Right lobe of liver (tissue), 6 donors: ENCODE measurements at regions not wholly inside any gene's neighbourhood (a gene's known extent, or its start where the extent isn't known, plus 50 kb on each side); places are given as distances from the start of the nearest gene placed in this dataset.

Experiments
- ATAC-seq, 4 donors: fragments of 200-7000 bp; cut with Tn5 transposase; one replicate each; pipeline ENCODE4 v1.9.1; 2020; ENCODE audit warnings: mild to moderate bottlenecking in 4 of 4, moderate library complexity in 4 of 4
- DNase-seq, 3 donors: peaks; one replicate each; pipeline ENCODE4 v3.0.0-alpha.2; 2020
- H3K27ac ChIP-seq, 3 donors: fragments of 200-600 bp; one replicate each; pipeline ENCODE4 v1.8.0; 2022
- H3K27me3 ChIP-seq, 2 donors: fragments of 200-600 bp; one replicate each; pipeline ENCODE4 v1.8.0; 2022
- H3K36me3 ChIP-seq, 4 donors: fragments of 200-600 bp; sonication (generic) in 1 of 4; one replicate each; pipeline versions ENCODE4 v1.5.1 to v1.8.0; 2017 to 2022; ENCODE audit warnings: control low read depth in 1 of 4
- H3K4me1 ChIP-seq, 4 donors: fragments of 200-600 bp; sonication (generic) in 1 of 4; one replicate each; pipeline versions ENCODE4 v1.5.1 to v1.8.0; 2017 to 2022; ENCODE audit warnings: control low read depth in 1 of 4
- H3K4me3 ChIP-seq, 3 donors: fragments of 200-600 bp; one replicate each; pipeline ENCODE4 v1.8.0; 2022
- H3K9me3 ChIP-seq, 4 donors: fragments of 200-600 bp; sonication (generic) in 1 of 4; one replicate each; pipeline versions ENCODE4 v1.5.1 to v1.8.0; 2017 to 2022; ENCODE audit warnings: control low read depth in 1 of 4
- CTCF ChIP-seq, 4 donors: fragments of 200-600 bp in 3 of 4; fragments of 450-650 bp in 1 of 4; IDR thresholded peaks; one replicate each; pipeline versions ENCODE4 v1.5.1 to v1.8.0; 2016 to 2022; ENCODE audit warnings: antibody characterized with exemption in 4 of 4, mild to moderate bottlenecking in 2 of 4
- POLR2A ChIP-seq: fragments of 450-650 bp; IDR thresholded peaks from one replicate; pipeline ENCODE4 v1.6.1; 2017; ENCODE audit warnings: antibody characterized with exemption, mild to moderate bottlenecking
- WGBS: methylation state at CpG from one replicate; pipeline ENCODE4 v1.1.6; 2018; ENCODE audit warnings: low coverage, low lambda C conversion rate; ENCODE audit not compliant: insufficient coverage; ENCODE audit errors: missing lambda C conversion rate; 5-methylcytosine and 5-hydroxymethylcytosine counted together
- intact Hi-C, 2 donors: fragments of 100-400 bp; cut with DNase I; formaldehyde crosslinking; loops; one replicate each; pipeline versions ENCODE4 v1.11.2 to v1.14.1; 2022
- donor health status: DM: no; HTN: yes; CAD: no.
- donor health status: DM: no; HTN: no; CAD: no.
- donor health status: DM: no; HTN: no; CAD: no.
- donor health status: DM: no; HTN: yes; CAD: no.
- donor health status: DM: no; HTN: yes; CAD: no.

DNA sequence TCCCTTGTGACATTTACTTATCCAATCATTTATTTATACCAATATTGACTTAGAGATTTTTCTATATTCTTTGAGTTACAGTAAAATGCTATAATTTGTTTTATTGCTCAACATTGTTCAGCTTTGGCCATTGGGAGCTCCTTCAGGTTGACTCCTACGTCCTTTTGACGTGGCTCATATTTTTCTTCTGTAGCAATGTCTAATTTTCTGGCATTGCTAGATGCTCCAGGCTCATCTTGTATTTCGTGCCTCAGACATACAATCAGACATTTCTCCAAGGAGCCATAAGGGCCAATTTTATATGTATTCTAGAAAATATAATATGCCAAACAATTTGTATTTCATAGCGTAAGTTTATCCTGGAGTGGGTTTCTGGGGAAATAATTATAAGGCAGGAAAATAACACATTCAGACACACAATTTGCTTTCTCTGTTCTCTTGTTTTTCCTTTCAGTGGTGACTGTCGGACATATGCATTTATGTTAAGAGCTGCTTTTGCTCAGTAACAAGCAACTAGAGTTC, 355.1 kb upstream of the MON1B start:
- H3K9me3 ChIP-seq, result no peaks in the 10 kb centered on the region
- H3K27me3 ChIP-seq, result no peaks in the 10 kb centered on the region
- ATAC-seq (no peak), DNase-seq (no peak)
- H3K27ac ChIP-seq, result no peak overlapping the region
- H3K4me1 ChIP-seq, result no peaks in the 10 kb centered on the region
- no peaks in the 10 kb centered on the region for H3K36me3 ChIP-seq
- H3K4me3 ChIP-seq, result no peak overlapping the region
- intact Hi-C loops, result no loop called here
- no peak for TF ChIP-seq CTCF (IDR thresholded peaks at IDR 0.05)
- TF ChIP-seq POLR2A, result no peak
- WGBS, result 59% methylated on average over 5 of the region's 5 CpGs

GRCh38 chr16:76837872-76838271, 353.1 kb upstream of the MON1B start:
- WGBS, result 75% methylated on average over 4 of the region's 5 CpGs
- no peak for TF ChIP-seq POLR2A
- no peak for TF ChIP-seq CTCF (IDR thresholded peaks at IDR 0.05)
- no peaks in the 10 kb centered on the region for H3K27me3 ChIP-seq
- DNase-seq (no peak), ATAC-seq (no peak)
- H3K9me3 ChIP-seq, result no peaks in the 10 kb centered on the region
- intact Hi-C loops, result no loop called here
- H3K4me1 ChIP-seq, result no peaks in the 10 kb centered on the region
- H3K4me3 ChIP-seq, result no peak overlapping the region
- no peak overlapping the region for H3K27ac ChIP-seq
- no peaks in the 10 kb centered on the region for H3K36me3 ChIP-seq

DNA sequence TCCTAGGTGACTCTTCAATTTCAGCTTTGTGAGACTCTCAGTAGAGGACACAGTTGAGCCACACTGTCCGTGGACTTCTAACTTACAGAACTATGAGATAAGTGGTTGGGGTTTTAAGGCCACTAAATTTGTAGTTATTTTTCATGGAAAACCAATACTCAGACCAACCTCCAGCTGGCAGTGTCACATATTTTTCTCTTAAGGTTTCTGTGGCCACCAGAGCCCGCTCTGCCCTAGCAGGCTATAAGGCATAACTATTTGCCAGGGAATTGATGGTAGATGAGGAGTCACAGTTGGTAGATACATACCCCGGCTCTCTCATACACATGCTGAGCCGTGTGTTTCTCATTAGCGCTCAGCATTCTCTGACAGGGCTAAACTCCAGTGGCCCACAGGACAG, 336.8 kb upstream of the MON1B start:
- TF ChIP-seq CTCF (IDR thresholded peaks at IDR 0.05) (peak; percentile 42 to 89 (median 52)), POLR2A (no peak)
- WGBS, result 57% methylated on average over 5 of the region's 5 CpGs

GRCh38 chr16:76856112-76856511, 334.9 kb upstream of the MON1B start:
- ATAC-seq (no peak), DNase-seq (no peak)
- H3K4me3 ChIP-seq, result no peak overlapping the region
- H3K4me1 ChIP-seq, result no peaks in the 10 kb centered on the region
- 67% methylated on average over 1 of the region's 1 CpG for WGBS
- TF ChIP-seq CTCF (IDR thresholded peaks at IDR 0.05) (no peak), POLR2A (no peak)
- intact Hi-C loops, result no loop called here
- no peak overlapping the region for H3K27ac ChIP-seq
- no peaks in the 10 kb centered on the region for H3K36me3 ChIP-seq
- no peaks in the 10 kb centered on the region for H3K27me3 ChIP-seq
- no peaks in the 10 kb centered on the region for H3K9me3 ChIP-seq

More for the DNA sequence above, 336.8 kb upstream of the MON1B start:
- H3K9me3 ChIP-seq, result no peaks in the 10 kb centered on the region
- H3K27ac ChIP-seq, result no peak overlapping the region
- no peak overlapping the region for H3K4me3 ChIP-seq
- no peaks in the 10 kb centered on the region for H3K36me3 ChIP-seq
- no peaks in the 10 kb centered on the region for H3K4me1 ChIP-seq
- H3K27me3 ChIP-seq, result no peaks in the 10 kb centered on the region
- intact Hi-C loops, result no loop called here
- no peak for DNase-seq
- ATAC-seq, result peak; percentile 74 to 86 (median 78)

GRCh38 chr16:76857402-76857801, 333.6 kb upstream of the MON1B start:
- DNase-seq (no peak), ATAC-seq (no peak)
- Histone ChIP-seq H3K36me3 (no peaks in the 10 kb centered on the region), H3K9me3 (no peaks in the 10 kb centered on the region), H3K27me3 (no peaks in the 10 kb centered on the region), H3K27ac (no peak overlapping the region), H3K4me1 (no peaks in the 10 kb centered on the region), H3K4me3 (no peak overlapping the region)
- WGBS, result 33% methylated on average over 1 of the region's 1 CpG
- intact Hi-C loops, result no loop called here
- no peak for TF ChIP-seq CTCF (IDR thresholded peaks at IDR 0.05)
- TF ChIP-seq POLR2A, result no peak
